GM21528 (cell line): ENCODE measurements at regions not wholly inside any gene's neighbourhood (a gene's known extent, or its start where the extent isn't known, plus 50 kb on each side); places are given as distances from the start of the nearest gene placed in this dataset.

Experiments used
- ATAC-seq: cut with Tn5 transposase; IDR thresholded peaks from one replicate; pipeline ENCODE4 v1.9.1; 2021; ENCODE audit warnings: mild to moderate bottlenecking, moderate library complexity; ENCODE audit not compliant: unreplicated experiment, low FRiP score

- no peak for ATAC-seq
Measured at GRCh38 chr7:88700725-88701124, 58.8 kb upstream of the ZNF804B start.

- no peak for ATAC-seq
Measured at GRCh38 chr7:88694207-88694606, 65.3 kb upstream of the ZNF804B start.

- ATAC-seq = no peak
Measured at GRCh38 chr7:88693131-88693530, 66.4 kb upstream of the ZNF804B start.

GRCh38 chr7:88692493-88692892 lies 67.0 kb upstream of the ZNF804B start:
- ATAC-seq = no peak

- no peak for ATAC-seq
Measured at GRCh38 chr7:88689821-88690220, 69.7 kb upstream of the ZNF804B start.

GRCh38 chr7:88688222-88688621 lies 71.3 kb upstream of the ZNF804B start:
- no peak for ATAC-seq

- no peak for ATAC-seq
Measured at GRCh38 chr7:88686468-88687229, 72.9 kb upstream of the ZNF804B start.

- ATAC-seq = no peak
Measured at GRCh38 chr7:88681682-88682081, 77.8 kb upstream of the ZNF804B start.

- no peak for ATAC-seq
Measured at GRCh38 chr7:88670536-88670935, 89.0 kb upstream of the ZNF804B start.

- no peak for ATAC-seq
Measured at GRCh38 chr7:88669913-88670312, 89.6 kb upstream of the ZNF804B start.

GRCh38 chr7:88668591-88668990 lies 90.9 kb upstream of the ZNF804B start:
- ATAC-seq = no peak

GRCh38 chr7:88666626-88667025 lies 92.9 kb upstream of the ZNF804B start:
- ATAC-seq = no peak

GRCh38 chr7:88665892-88666514 lies 93.5 kb upstream of the ZNF804B start:
- ATAC-seq = no peak

GRCh38 chr7:88664630-88665233 lies 94.8 kb upstream of the ZNF804B start:
- no peak for ATAC-seq

GRCh38 chr7:88661921-88662320 lies 97.6 kb upstream of the ZNF804B start:
- no peak for ATAC-seq

- no peak for ATAC-seq
Measured at GRCh38 chr7:88647825-88648224, 111.7 kb upstream of the ZNF804B start.

- ATAC-seq = no peak
Measured at GRCh38 chr7:88638583-88638982, 120.9 kb upstream of the ZNF804B start.

- ATAC-seq = no peak
Measured at GRCh38 chr7:88637795-88638194, 121.7 kb upstream of the ZNF804B start.

- ATAC-seq = no peak
Measured at GRCh38 chr7:88635149-88635548, 124.4 kb upstream of the ZNF804B start.

- no peak for ATAC-seq
Measured at GRCh38 chr7:88629559-88629958, 129.9 kb upstream of the ZNF804B start.

GRCh38 chr7:88628363-88629085 lies 131.0 kb upstream of the ZNF804B start:
- ATAC-seq = peak; percentile 100
